GM23338 (cell line): ENCODE measurements at regions not wholly inside any gene's neighbourhood (a gene's known extent, or its start where the extent isn't known, plus 50 kb on each side); places are given as distances from the start of the nearest gene placed in this dataset.

Experiments
- ATAC-seq: fragments of 200-7000 bp; cut with Tn5 transposase; 3 replicates; pipeline ENCODE4 v1.9.1; 2020
- DNase-seq: peaks from one replicate; pipeline ENCODE4 v3.0.0-alpha.2; 2015; ENCODE audit warnings: low spot score
- H2AFZ ChIP-seq: fragments of 200-600 bp; sonication (generic); 2 replicates; pipeline ENCODE4 v1.8.0; 2016; ENCODE audit warnings: antibody characterized with exemption, mild to moderate bottlenecking, moderate library complexity
- H3F3A ChIP-seq: fragments of 200-600 bp; sonication (generic); replicated peaks from 2 replicates; pipeline ENCODE4 v1.8.0; 2017; ENCODE audit warnings: antibody characterized with exemption, mixed run types, low read depth
- H3K27ac ChIP-seq: fragments of 200-600 bp; sonication (generic); 2 replicates; pipeline ENCODE4 v1.6.1; 2016; ENCODE audit warnings: low read depth
- H3K27me3 ChIP-seq: fragments of 200-600 bp; sonication (generic); 2 replicates; pipeline ENCODE4 v1.8.0; 2016; ENCODE audit warnings: mild to moderate bottlenecking, mixed run types, moderate library complexity; ENCODE audit not compliant: insufficient read depth
- H3K36me3 ChIP-seq: fragments of 200-600 bp; sonication (generic); 2 replicates; pipeline ENCODE4 v1.8.0; 2016; ENCODE audit warnings: mild to moderate bottlenecking; ENCODE audit not compliant: insufficient read depth
- H3K4me1 ChIP-seq: fragments of 200-600 bp; sonication (generic); 2 replicates; pipeline ENCODE4 v1.8.0; 2016; ENCODE audit warnings: mild to moderate bottlenecking, moderate library complexity; ENCODE audit not compliant: insufficient read depth
- H3K4me2 ChIP-seq: fragments of 200-600 bp; sonication (generic); 2 replicates; pipeline ENCODE4 v1.7.1; 2017; ENCODE audit warnings: mixed run types
- H3K4me3 ChIP-seq: fragments of 200-600 bp; sonication (generic); 2 replicates; pipeline ENCODE4 v1.6.1; 2016; ENCODE audit warnings: mixed run types
- H3K79me2 ChIP-seq: fragments of 200-600 bp; sonication (generic); replicated peaks from 2 replicates; pipeline ENCODE4 v1.8.0; 2017; ENCODE audit warnings: mild to moderate bottlenecking; ENCODE audit not compliant: insufficient read depth
- H3K9me2 ChIP-seq: fragments of 200-600 bp; sonication (generic); 2 replicates; pipeline ENCODE4 v1.8.0; 2017; ENCODE audit not compliant: insufficient read depth
- H4K20me1 ChIP-seq: fragments of 200-600 bp; sonication (generic); replicated peaks from 2 replicates; pipeline ENCODE4 v1.8.0; 2017; ENCODE audit warnings: mild to moderate bottlenecking; ENCODE audit not compliant: insufficient read depth
- H3K27ac Mint-ChIP-seq: 2 replicates; pipeline ENCODE4 v1.8.0; 2020; ENCODE audit warnings: inconsistent platforms, mild to moderate bottlenecking, moderate library complexity, mixed read lengths
- H3K27me3 Mint-ChIP-seq: 3 replicates; pipeline ENCODE4 v1.8.0; 2022; ENCODE audit warnings: low read depth, mild to moderate bottlenecking, moderate library complexity, mixed read lengths, inconsistent platforms; ENCODE audit not compliant: insufficient read depth, poor library complexity
- H3K36me3 Mint-ChIP-seq: 3 replicates; pipeline ENCODE4 v1.8.0; 2021; ENCODE audit warnings: low read depth, mild to moderate bottlenecking, inconsistent platforms, moderate library complexity, mixed read lengths
- H3K4me1 Mint-ChIP-seq: 3 replicates; pipeline ENCODE4 v1.8.0; 2020; ENCODE audit warnings: mild to moderate bottlenecking, inconsistent platforms, mixed read lengths
- H3K4me3 Mint-ChIP-seq: 3 replicates; pipeline ENCODE4 v1.8.0; 2021; ENCODE audit warnings: moderate library complexity, mild to moderate bottlenecking, inconsistent platforms, mixed read lengths
- H3K9me3 Mint-ChIP-seq: 3 replicates; pipeline ENCODE4 v1.8.0; 2020; ENCODE audit warnings: moderate library complexity, mild to moderate bottlenecking, inconsistent platforms, mixed read lengths
- CTCF ChIP-seq, 2 experiments: fragments of 200-600 bp in 1 of 2; sonication (generic) in 1 of 2; conservative IDR thresholded peaks; 2 replicates each; pipeline versions ENCODE4 v1.5.1 to v1.6.1; 2016 to 2017; ENCODE audit warnings: antibody characterized with exemption in 2 of 2, low read depth in 2 of 2, mild to moderate bottlenecking in 2 of 2, moderate library complexity in 1 of 2
- ETS1 ChIP-seq: IDR thresholded peaks from 2 replicates; pipeline ENCODE4 v1.6.1; 2016; ENCODE audit warnings: antibody characterized with exemption
- EZH2phosphoT487 ChIP-seq: fragments of 200-600 bp; sonication (generic); IDR thresholded peaks from one replicate; pipeline ENCODE4 v1.8.1; 2018; ENCODE audit warnings: antibody characterized with exemption; ENCODE audit not compliant: unreplicated experiment
- NANOG ChIP-seq: IDR thresholded peaks from 2 replicates; pipeline ENCODE4 v1.6.1; 2016; ENCODE audit warnings: antibody characterized with exemption, borderline replicate concordance
- POLR2AphosphoS5 ChIP-seq: IDR thresholded peaks from 2 replicates; pipeline ENCODE4 v1.6.1; 2016; ENCODE audit warnings: antibody characterized with exemption, low read depth
- REST ChIP-seq: IDR thresholded peaks from one replicate; pipeline ENCODE4 v1.6.1; 2018; ENCODE audit warnings: antibody characterized with exemption; ENCODE audit not compliant: unreplicated experiment
- STAT1 ChIP-seq: IDR thresholded peaks from one replicate; pipeline ENCODE4 v1.6.1; 2016; ENCODE audit warnings: antibody characterized with exemption; ENCODE audit not compliant: unreplicated experiment
- ZNF114 ChIP-seq: fragments of 250-450 bp; sonication (Bioruptor Pico); IDR thresholded peaks from 2 replicates; pipeline ENCODE4 v1.5.0; 2020; ENCODE audit warnings: mild to moderate bottlenecking, moderate library complexity
- ZNF331 ChIP-seq: fragments of 250-450 bp; sonication (Bioruptor Pico); IDR thresholded peaks from 2 replicates; pipeline ENCODE4 v1.5.0; 2020; ENCODE audit warnings: low read depth, mild to moderate bottlenecking, moderate library complexity
- ZNF462 ChIP-seq: fragments of 250-450 bp; sonication (Bioruptor Pico); IDR thresholded peaks from 2 replicates; pipeline ENCODE4 v1.5.0; 2020; ENCODE audit warnings: mild to moderate bottlenecking, moderate library complexity

GRCh38 chrX:125150231-125150630 lies 169.4 kb upstream of the TEX13C start:
- Mint-ChIP-seq H3K4me1 (peaks cover 11% of the 10 kb centered on the region), H3K4me3 (no peak overlapping the region), H3K27ac (no peak overlapping the region), H3K9me3 (no peaks in the 10 kb centered on the region), H3K27me3 (no peaks in the 10 kb centered on the region), H3K36me3 (no peaks in the 10 kb centered on the region)
- Histone ChIP-seq H2AFZ (no peak overlapping the region), H3K27me3 (no peaks in the 10 kb centered on the region), H3K36me3 (no peaks in the 10 kb centered on the region), H3K4me3 (no peak overlapping the region), H3K4me2 (no peak overlapping the region), H3K9me2 (no peaks in the 10 kb centered on the region), H3K4me1 (peaks cover 14% of the 10 kb centered on the region), H4K20me1 (no peaks in the 10 kb centered on the region), H3F3A (no peaks in the 10 kb centered on the region), H3K79me2 (no peaks in the 10 kb centered on the region), H3K27ac (no peak overlapping the region)
- TF ChIP-seq ZNF114: no peak
- no peak for TF ChIP-seq ZNF331 (CRISPR knock-in tag)
- no peak for TF ChIP-seq NANOG
- TF ChIP-seq CTCF (conservative IDR thresholded peaks at IDR 0.05; ENCODE audit: low read depth in 2 of 2): no peak
- DNase-seq: no peak
- ATAC-seq: no peak

- Histone ChIP-seq H3F3A (no peaks in the 10 kb centered on the region), H3K27ac (no peak overlapping the region), H2AFZ (no peak overlapping the region), H3K4me2 (no peak overlapping the region), H4K20me1 (no peaks in the 10 kb centered on the region), H3K4me3 (no peak overlapping the region), H3K36me3 (no peaks in the 10 kb centered on the region), H3K27me3 (no peaks in the 10 kb centered on the region), H3K4me1 (peaks cover 14% of the 10 kb centered on the region), H3K79me2 (no peaks in the 10 kb centered on the region), H3K9me2 (no peaks in the 10 kb centered on the region)
- Mint-ChIP-seq H3K9me3 (no peaks in the 10 kb centered on the region), H3K36me3 (no peaks in the 10 kb centered on the region), H3K4me1 (peaks cover 11% of the 10 kb centered on the region), H3K4me3 (no peak overlapping the region), H3K27ac (no peak overlapping the region), H3K27me3 (no peaks in the 10 kb centered on the region)
- ATAC-seq (no peak), DNase-seq (no peak)
- TF ChIP-seq NANOG: no peak
- TF ChIP-seq REST: no peak
- no peak for TF ChIP-seq STAT1
- no peak for TF ChIP-seq ZNF114
- TF ChIP-seq ZNF331 (CRISPR knock-in tag): no peak
- TF ChIP-seq ZNF462 (CRISPR knock-in tag): no peak
- TF ChIP-seq ETS1: no peak
- no peak for TF ChIP-seq POLR2AphosphoS5
- TF ChIP-seq EZH2phosphoT487: no peak
These were observed 168.5 kb upstream of the TEX13C start for GRCh38 chrX:125151146-125151545.
